ENCODE measurements at regions not wholly inside any gene's neighbourhood (a gene's known extent, or its start where the extent isn't known, plus 50 kb on each side); places are given as distances from the start of the nearest gene placed in this dataset.

GRCh38 chr1:14031461-14031860 is 331.5 kb downstream of the PRDM2 start:
- Histone ChIP-seq H3K9me3 (ENCODE audit: low read length) (no peaks in the 10 kb centered on the region), H3K9ac (ENCODE audit: insufficient read depth, low read depth, low read length) (no peak overlapping the region), H3K27ac (ENCODE audit: extremely low read length, insufficient read depth, low read length) (no peak overlapping the region), H3K27me3 (ENCODE audit: control insufficient read depth in 1 of 2, insufficient read depth in 2 of 2, low read length in 2 of 2) (no peaks in the 10 kb centered on the region), H3K4me1 (ENCODE audit: insufficient read depth, low read length) (no peaks in the 10 kb centered on the region), H3K36me3 (replicated peaks in 1 of 2; ENCODE audit: control insufficient read depth in 1 of 2, insufficient read depth in 2 of 2, low read length in 2 of 2) (no peaks in the 10 kb centered on the region), H3K4me3 (replicated peaks in 1 of 3; ENCODE audit: insufficient read depth in 1 of 3, low read depth in 2 of 3, low read length in 3 of 3) (no peak overlapping the region), H4K20me1 (ENCODE audit: insufficient read depth, low read length) (no peaks in the 10 kb centered on the region), H3K79me2 (ENCODE audit: insufficient read depth, low read length) (no peaks in the 10 kb centered on the region), H3K4me2 (ENCODE audit: low read depth, low read length) (no peak overlapping the region), H2AFZ (ENCODE audit: low read length) (no peak overlapping the region)
- BruUV-seq (replicated peaks): no TSS peak
- intact Hi-C loops (cut with micrococcal nuclease; ENCODE audit: unreplicated experiment): no loop called here
- CTCF ChIA-PET (ENCODE audit: low intra/inter-chr PET ratio, low total read pairs): no interaction called here
- ATAC-seq: no peak
- TF ChIP-seq RFX1 (IDR thresholded peaks at IDR 0.05): peak; percentile 42; the same call in 1 of the 2 replicates
- TF ChIP-seq NFE2L2 (IDR thresholded peaks at IDR 0.05; ENCODE audit: low read length): no peak
- FAIRE-seq: no peak
- WGBS (ENCODE audit: low lambda C conversion rate): 1% methylated on average over 3 of the region's 3 CpGs
- in situ Hi-C loops (cut with HindIII; ENCODE audit: extremely low pct_ligation_motif_present, low pct_unique_long_range_greater_than_20kb): no loop called here
- DNase-seq (ENCODE audit: low spot score): no peak
- POLR2A ChIA-PET: no interaction called here

- no peaks in the 10 kb centered on the region for H3K4me1 ChIP-seq (ENCODE audit: insufficient read depth, low read length)
- no peak for TF ChIP-seq ZEB1 (IDR thresholded peaks at IDR 0.05; ENCODE audit: insufficient replicate concordance, low read depth)
- TF ChIP-seq NR1H2 (CRISPR knock-in tag; IDR thresholded peaks at IDR 0.05; ENCODE audit: borderline replicate concordance, low read depth): no peak
- no peak for TF ChIP-seq ZC3H4 (CRISPR knock-in tag; IDR thresholded peaks at IDR 0.05; ENCODE audit: borderline replicate concordance)
- TF ChIP-seq DR1 (CRISPR knock-in tag; IDR thresholded peaks at IDR 0.05): no peak
- H3K79me2 ChIP-seq (ENCODE audit: insufficient read depth, low read length): no peaks in the 10 kb centered on the region
- H3K36me3 ChIP-seq (replicated peaks in 1 of 2; ENCODE audit: control insufficient read depth in 1 of 2, insufficient read depth in 2 of 2, low read length in 2 of 2): no peaks in the 10 kb centered on the region
- intact Hi-C loops (cut with micrococcal nuclease; ENCODE audit: unreplicated experiment) (no loop called here), in situ Hi-C loops (cut with HindIII; ENCODE audit: extremely low pct_ligation_motif_present, low pct_unique_long_range_greater_than_20kb) (no loop called here)
- DNase-seq (ENCODE audit: low spot score): no peak
- FAIRE-seq: no peak
- no peaks in the 10 kb centered on the region for H3K9me3 ChIP-seq (ENCODE audit: low read length)
- no peak overlapping the region for H3K27ac ChIP-seq (ENCODE audit: extremely low read length, insufficient read depth, low read length)
- H3K27me3 ChIP-seq (ENCODE audit: control insufficient read depth in 1 of 2, insufficient read depth in 2 of 2, low read length in 2 of 2): no peaks in the 10 kb centered on the region
- no peak for ATAC-seq
- no peak overlapping the region for H2AFZ ChIP-seq (ENCODE audit: low read length)
- WGBS (ENCODE audit: low lambda C conversion rate): 9% methylated on average over 3 of the region's 5 CpGs
- ChIA-PET CTCF (ENCODE audit: low intra/inter-chr PET ratio, low total read pairs) (no interaction called here), POLR2A (no interaction called here)
- H4K20me1 ChIP-seq (ENCODE audit: insufficient read depth, low read length): no peaks in the 10 kb centered on the region
- no peak overlapping the region for H3K4me2 ChIP-seq (ENCODE audit: low read depth, low read length)
- no TSS peak for BruUV-seq (replicated peaks)
- no peak overlapping the region for H3K9ac ChIP-seq (ENCODE audit: insufficient read depth, low read depth, low read length)
- H3K4me3 ChIP-seq (replicated peaks in 1 of 3; ENCODE audit: insufficient read depth in 1 of 3, low read depth in 2 of 3, low read length in 3 of 3): no peak overlapping the region
These were observed 334.5 kb downstream of the PRDM2 start for GRCh38 chr1:14034506-14034905.
